Neural crest cell (in vitro differentiated cells): ENCODE measurements at regions not wholly inside any gene's neighbourhood (a gene's known extent, or its start where the extent isn't known, plus 50 kb on each side); places are given as distances from the start of the nearest gene placed in this dataset.

Experiments used
- DNase-seq: peaks from one replicate; pipeline ENCODE4 v3.0.0; 2021; ENCODE audit warnings: low read depth, mixed read lengths, low spot score
- H3K27ac Mint-ChIP-seq: one replicate; pipeline ENCODE4 v1.8.0; 2021; ENCODE audit warnings: mild to moderate bottlenecking, mixed read lengths; ENCODE audit not compliant: unreplicated experiment
- H3K27me3 Mint-ChIP-seq: 2 replicates; pipeline ENCODE4 v1.8.0; 2021; ENCODE audit warnings: low read depth, mild to moderate bottlenecking, mixed read lengths
- H3K36me3 Mint-ChIP-seq: 2 replicates; pipeline ENCODE4 v1.8.0; 2021; ENCODE audit warnings: low read depth, mild to moderate bottlenecking, mixed read lengths
- H3K4me1 Mint-ChIP-seq: 2 replicates; pipeline ENCODE4 v1.8.0; 2021; ENCODE audit warnings: mixed read lengths
- H3K4me3 Mint-ChIP-seq: one replicate; pipeline ENCODE4 v1.8.0; 2021; ENCODE audit warnings: mild to moderate bottlenecking, mixed read lengths
- H3K9me3 Mint-ChIP-seq: 2 replicates; pipeline ENCODE4 v1.8.0; 2021; ENCODE audit warnings: mixed read lengths
- CTCF ChIP-seq: fragments of 200-600 bp; sonication (generic); conservative IDR thresholded peaks from 2 replicates; pipeline ENCODE4 v1.5.0; 2021; ENCODE audit warnings: antibody characterized with exemption, mild to moderate bottlenecking

DNA sequence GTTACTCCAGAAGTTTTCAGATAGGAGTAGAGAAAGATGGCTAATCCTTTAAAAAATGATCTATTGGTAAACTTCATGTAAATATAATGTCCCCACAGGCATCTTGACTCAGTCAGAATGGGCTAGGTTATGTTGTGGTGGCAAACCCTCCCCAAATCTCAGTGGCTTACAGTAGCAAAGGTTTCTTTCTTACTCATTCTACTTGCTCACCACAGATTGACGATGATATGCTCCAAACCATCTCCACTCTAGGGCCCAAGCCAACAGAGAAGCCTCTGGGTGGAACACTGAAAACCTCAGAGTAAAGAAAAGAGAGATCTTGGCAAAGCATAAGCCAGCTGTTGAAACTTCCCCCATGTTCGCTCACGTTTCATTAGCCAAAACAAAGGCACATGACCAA lies 146.4 kb downstream of the EMP1 start:
- no peaks in the 10 kb centered on the region for H3K27me3 Mint-ChIP-seq
- no peak for DNase-seq
- no peak overlapping the region for H3K27ac Mint-ChIP-seq

GRCh38 chr12:13340149-13340548 lies 143.6 kb downstream of the EMP1 start:
- TF ChIP-seq CTCF, result no peak
- Mint-ChIP-seq H3K36me3 (no peaks in the 10 kb centered on the region), H3K27me3 (peaks cover 3% of the 10 kb centered on the region), H3K9me3 (peaks cover 7% of the 10 kb centered on the region), H3K4me1 (no peaks in the 10 kb centered on the region), H3K27ac (no peak overlapping the region), H3K4me3 (no peak overlapping the region)
- DNase-seq, result no peak

More for the DNA sequence above, 146.4 kb downstream of the EMP1 start:
- no peak overlapping the region for H3K4me3 Mint-ChIP-seq
- no peaks in the 10 kb centered on the region for H3K36me3 Mint-ChIP-seq
- peaks cover under 1% of the 10 kb centered on the region for H3K4me1 Mint-ChIP-seq
- H3K9me3 Mint-ChIP-seq, result peaks cover 7% of the 10 kb centered on the region
- no peak for TF ChIP-seq CTCF

DNA sequence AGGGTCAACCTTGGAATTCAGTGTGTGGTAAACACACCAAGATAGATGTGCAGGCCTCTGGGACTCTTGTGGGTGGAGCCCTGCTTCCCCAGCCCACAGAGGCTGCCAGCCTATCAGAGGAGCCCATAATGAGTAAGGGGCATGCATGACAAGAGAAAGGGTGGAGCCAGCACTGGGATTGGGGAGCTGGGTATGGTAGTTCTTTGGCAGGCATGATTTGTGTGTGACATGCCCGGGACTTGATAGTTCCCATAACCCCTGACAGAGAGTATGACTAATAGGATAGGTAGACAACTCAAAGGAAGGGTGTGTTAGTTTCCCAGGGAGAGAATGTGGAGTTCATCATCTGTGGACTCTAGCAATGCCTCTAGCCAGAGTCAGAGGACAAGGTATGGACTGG lies 143.0 kb downstream of the EMP1 start:
- H3K4me3 Mint-ChIP-seq, result no peak overlapping the region
- no peak for TF ChIP-seq CTCF
- no peak overlapping the region for H3K27ac Mint-ChIP-seq
- H3K27me3 Mint-ChIP-seq, result peaks cover 3% of the 10 kb centered on the region
- H3K36me3 Mint-ChIP-seq, result no peaks in the 10 kb centered on the region
- H3K4me1 Mint-ChIP-seq, result no peaks in the 10 kb centered on the region
- DNase-seq, result no peak
- H3K9me3 Mint-ChIP-seq, result peaks cover 7% of the 10 kb centered on the region

DNA sequence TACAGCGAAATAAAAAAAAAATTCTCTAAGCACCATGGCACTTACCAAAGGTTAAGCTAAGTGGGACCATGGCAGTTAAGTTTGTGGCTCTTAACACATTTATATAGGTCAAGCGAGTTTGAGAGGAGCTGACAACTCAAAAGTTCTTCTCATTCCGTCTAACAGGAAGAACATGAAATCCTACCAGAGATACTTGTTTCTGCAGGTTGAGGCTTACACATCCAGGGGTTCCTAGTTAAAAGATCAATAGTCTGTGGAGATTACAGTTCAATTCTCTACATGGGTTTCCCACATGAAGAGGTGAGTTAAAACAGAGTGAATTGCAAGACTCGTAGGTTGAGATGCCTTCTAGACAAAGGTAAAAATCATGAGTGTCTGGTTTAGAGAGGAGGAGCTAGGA lies 142.6 kb downstream of the EMP1 start:
- Mint-ChIP-seq H3K9me3 (peaks cover 7% of the 10 kb centered on the region), H3K36me3 (no peaks in the 10 kb centered on the region), H3K4me3 (no peak overlapping the region), H3K4me1 (no peaks in the 10 kb centered on the region), H3K27me3 (peaks cover 3% of the 10 kb centered on the region), H3K27ac (no peak overlapping the region)
- no peak for DNase-seq
- TF ChIP-seq CTCF, result no peak

DNA sequence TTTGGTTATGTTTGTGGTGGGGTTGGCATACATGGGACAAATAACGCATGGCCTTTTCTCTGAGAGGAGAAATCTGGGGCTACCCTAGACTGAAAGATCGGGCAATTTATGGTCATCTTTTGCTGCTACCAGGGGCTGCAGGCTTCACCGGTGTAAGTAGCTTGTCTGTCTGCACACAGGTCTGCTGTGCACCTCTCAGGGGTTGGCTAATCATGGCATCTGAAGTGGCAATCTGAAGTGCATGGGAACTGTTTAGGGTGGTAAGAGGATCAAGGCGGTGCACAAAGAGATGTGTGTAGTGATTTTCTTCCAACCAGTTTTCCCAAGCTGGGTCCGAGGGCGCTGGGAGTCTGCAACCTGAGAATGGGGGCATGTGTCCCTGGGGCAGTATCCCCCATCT lies 141.3 kb downstream of the EMP1 start:
- H3K9me3 Mint-ChIP-seq, result peaks cover 7% of the 10 kb centered on the region
- no peak overlapping the region for H3K27ac Mint-ChIP-seq
- H3K4me3 Mint-ChIP-seq, result no peak overlapping the region
- H3K4me1 Mint-ChIP-seq, result no peaks in the 10 kb centered on the region
- H3K27me3 Mint-ChIP-seq, result peaks cover 3% of the 10 kb centered on the region
- TF ChIP-seq CTCF, result no peak
- DNase-seq, result no peak
- no peaks in the 10 kb centered on the region for H3K36me3 Mint-ChIP-seq

- no peak for TF ChIP-seq CTCF
- H3K4me1 Mint-ChIP-seq, result no peaks in the 10 kb centered on the region
- peaks cover 6% of the 10 kb centered on the region for H3K9me3 Mint-ChIP-seq
- H3K4me3 Mint-ChIP-seq, result no peak overlapping the region
- DNase-seq, result no peak
- H3K36me3 Mint-ChIP-seq, result no peaks in the 10 kb centered on the region
- H3K27me3 Mint-ChIP-seq, result peaks cover 3% of the 10 kb centered on the region
- no peak overlapping the region for H3K27ac Mint-ChIP-seq
Observed at GRCh38 chr12:13336216-13336615, 139.7 kb downstream of the EMP1 start.
